ENCODE measurements at regions not wholly inside any gene's neighbourhood (a gene's known extent, or its start where the extent isn't known, plus 50 kb on each side); places are given as distances from the start of the nearest gene placed in this dataset.
"Not testable (repeated sequence)": the region's sequence is repeated elsewhere in the genome, so short reads cannot be mapped to it uniquely, and the experiment has no call there.

DNA sequence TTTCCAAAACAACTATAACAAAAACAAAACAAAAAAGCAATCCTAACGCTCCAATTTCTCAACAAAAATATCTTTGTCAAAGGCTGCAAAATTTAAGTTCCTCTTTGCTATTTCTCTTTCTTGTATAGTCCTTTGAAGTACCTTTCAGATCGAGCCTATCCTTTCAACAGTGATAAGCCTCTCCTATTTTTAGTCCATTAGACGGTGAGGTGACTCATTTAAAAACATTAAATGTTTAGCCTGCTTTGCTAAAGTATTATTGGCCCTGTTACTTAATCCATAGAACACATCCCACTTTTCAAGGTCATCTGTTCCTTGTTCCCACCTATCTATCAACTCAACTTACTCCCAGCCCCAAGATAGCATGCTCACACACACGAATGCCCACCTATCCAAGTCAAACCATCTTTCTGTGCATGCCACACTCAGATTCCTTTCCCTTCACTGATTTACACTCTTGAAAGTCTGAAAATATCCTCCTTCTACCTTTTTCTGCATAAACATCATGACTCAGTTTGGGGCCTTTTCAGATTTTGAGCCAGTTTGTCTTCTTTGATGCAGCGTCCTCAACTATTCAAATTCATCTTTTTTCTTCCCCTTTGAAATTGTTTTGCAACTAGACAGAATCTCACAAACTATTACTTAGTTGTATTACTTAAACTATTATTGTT, 224.9 kb upstream of the TMEM229A start:
- in situ Hi-C loops (cut with HindIII; ENCODE audit: low sequenced_read_pairs): no loop called here

DNA sequence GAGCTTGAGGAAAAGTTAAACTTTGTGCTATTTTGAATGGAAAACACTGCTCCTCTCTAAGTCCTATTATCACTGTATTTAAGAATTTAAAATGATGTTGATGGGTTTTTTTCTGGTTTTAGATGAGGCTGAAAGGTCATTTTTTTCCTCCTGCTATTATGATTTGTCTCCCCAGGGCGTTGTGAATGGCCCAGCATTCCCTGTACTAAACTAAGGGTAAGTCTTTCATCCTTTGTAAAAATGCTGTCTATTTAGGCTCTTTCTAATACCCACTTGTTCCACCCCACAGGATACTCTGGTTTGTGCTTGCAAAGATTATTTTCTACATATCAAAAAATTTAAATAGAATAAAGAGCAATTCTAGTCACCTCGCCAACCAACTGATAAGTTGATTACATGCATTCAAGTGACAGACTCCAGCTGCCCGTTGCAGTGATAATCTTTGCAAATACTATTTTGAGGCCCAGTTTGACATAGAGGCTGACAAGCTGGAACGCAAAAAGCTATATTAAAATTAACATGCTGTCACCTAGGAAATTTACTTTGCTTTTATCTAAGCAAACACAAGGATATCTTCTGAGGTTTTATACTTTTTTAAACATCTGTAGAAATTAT, 222.3 kb upstream of the TMEM229A start:
- in situ Hi-C loops (cut with HindIII; ENCODE audit: low sequenced_read_pairs): no loop called here

DNA sequence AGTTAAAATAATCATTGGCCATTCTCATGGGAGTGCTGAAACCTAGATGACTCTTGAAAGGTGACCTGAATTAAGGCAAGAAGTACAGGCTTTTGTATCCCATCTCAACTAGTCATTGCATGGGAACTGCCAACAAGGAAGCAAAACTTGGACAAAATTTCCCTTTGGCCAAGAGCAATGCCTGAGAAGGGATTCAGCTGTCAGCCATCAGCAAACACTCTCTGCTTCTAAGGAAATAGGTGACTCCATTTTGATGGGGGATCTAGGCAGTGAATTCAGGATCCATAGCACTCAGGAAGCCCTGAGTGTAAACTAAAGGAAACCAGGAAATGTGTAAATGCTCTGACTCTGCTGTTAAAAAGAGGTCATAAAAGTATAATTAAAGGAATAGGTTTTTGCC, 221.5 kb upstream of the TMEM229A start:
- in situ Hi-C loops (cut with HindIII; ENCODE audit: low sequenced_read_pairs): no loop called here

DNA sequence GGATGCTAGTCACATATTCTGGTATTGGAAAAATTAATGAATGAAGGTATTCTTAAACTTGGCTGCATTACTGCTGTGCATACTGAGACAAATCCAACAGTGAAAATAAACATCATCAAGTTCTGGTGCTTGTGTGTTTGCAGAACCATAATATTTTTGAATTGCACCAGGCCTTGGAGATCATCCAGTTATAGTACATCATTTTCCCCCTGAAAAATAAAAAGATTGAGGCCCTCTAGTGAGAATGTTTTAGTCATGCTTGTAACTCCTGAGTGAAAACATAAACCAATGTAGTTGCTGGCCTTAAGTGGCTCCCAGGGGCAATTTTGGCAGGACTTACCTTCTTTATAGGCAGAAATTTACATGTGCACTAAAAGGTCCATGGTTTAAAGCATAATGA, 218.8 kb upstream of the TMEM229A start:
- in situ Hi-C loops (cut with HindIII; ENCODE audit: low sequenced_read_pairs): no loop called here

DNA sequence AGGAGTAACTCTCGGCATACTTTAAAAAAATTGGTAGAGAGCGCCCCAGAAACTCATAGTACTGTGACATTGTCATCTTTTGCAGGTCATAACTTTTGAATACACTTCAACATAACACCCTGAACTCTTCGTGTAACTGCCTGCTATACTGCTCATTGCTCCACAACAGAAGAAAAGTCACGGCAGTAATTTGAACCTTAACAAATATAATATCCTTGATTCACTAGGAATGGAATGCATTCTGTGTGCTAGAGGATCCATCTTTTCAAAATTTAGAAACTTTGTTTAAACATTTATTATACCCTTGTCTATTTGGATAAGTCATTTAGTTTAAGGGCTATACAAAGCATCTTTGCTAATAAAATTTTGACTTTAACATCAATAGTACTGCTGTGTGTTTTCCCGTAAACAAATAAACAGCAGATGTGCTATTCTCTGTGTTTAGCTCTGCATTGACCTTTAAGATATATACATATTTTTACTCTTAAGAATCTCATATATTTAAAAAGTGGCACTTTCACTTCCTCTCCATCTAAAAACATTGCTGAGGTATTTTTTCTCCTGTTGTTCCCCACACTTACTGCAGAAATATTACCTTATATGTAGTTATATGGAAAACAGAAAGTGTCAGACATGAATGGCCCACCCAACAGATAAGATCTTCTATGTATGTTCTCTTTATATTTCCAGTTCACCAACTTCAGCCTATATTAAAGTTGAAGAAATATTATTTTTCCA, 217.6 kb upstream of the TMEM229A start:
- in situ Hi-C loops (cut with HindIII; ENCODE audit: low sequenced_read_pairs): no loop called here

DNA sequence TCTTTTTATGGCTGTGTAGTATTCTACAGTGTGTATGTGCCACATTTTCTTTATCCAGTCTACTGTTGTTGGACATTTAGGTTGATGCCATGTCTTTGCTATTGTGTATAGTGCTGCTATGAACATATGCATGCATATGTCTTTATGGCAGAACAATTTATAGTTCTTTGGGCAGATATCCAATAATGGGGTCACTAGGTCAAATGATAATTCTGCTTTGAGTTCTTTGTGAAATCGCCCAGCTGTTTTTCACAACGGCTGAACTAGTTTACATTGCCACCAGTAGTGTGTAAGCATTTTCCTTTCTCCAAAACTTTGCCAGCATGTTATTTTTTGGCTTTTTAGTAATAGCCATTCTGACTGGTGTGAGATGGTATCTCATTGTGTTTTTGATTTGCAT, 214.8 kb upstream of the TMEM229A start:
- in situ Hi-C loops (cut with HindIII; ENCODE audit: low sequenced_read_pairs): no loop called here

DNA sequence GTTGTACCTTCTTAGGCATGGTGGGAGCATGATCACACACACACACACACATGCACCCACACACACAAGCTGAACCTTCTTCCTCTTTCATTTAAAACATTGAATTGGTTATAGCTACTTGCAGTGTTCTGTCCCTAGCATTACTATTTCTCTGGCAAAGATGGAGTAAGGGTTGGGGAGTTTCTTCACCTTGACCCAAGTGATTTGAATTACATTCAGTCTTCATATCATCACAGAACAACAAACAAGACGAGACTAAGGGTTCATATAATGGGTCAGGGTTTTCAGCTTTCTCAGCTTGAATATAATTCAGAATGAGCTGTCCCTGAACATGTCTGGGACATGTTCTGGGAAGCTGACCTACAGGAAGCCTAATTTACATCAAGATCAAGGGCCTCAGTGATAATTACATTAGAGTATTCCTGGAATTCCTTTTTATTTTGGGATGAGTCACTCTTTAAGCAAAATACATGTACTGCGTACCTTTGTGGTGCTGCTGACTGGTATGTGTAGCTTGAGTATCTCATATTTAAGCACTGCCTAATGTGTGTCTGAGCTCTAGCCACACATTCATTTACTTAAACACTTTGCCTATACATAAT, 213.5 kb upstream of the TMEM229A start:
- in situ Hi-C loops (cut with HindIII; ENCODE audit: low sequenced_read_pairs): no loop called here

DNA sequence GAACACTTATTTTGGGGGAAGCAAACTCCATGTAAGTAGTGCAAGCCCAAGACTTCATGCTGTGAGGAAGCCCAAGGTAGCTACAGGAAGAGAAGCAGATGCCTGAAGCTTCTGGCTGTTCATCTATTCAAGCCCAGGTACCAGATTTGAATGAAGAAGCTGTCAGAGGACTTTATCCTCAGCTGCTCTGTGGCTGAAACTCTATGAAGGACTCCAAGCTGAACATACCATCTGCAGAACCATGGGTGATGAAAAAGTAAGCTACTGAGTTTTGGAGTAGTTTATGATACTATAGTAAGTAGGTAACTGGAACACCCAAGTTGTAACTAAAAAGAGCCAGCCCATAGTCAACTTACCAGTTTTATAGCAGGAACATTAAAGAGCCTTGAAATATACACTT, 211.6 kb upstream of the TMEM229A start:
- in situ Hi-C loops (cut with HindIII; ENCODE audit: low sequenced_read_pairs): not testable (repeated sequence)

DNA sequence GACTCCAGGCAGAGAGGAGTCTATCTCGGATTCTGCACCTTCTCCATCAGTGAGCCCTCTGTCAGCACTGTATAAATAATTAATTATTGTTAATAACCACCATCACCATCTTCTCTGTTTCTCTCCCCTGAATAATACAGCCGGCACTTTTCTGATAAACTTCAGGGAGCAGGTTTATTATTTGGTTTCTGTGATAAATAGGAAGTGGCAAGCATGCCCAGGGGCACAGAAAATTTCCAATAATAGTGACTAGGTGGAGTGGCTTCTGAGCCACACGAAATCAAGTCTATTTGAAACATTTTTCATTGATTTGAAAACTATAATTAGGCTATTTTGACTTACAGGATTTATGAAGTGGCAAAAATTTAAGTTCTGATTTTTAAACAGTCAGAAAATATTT, 186.8 kb upstream of the TMEM229A start:
- in situ Hi-C loops (cut with HindIII; ENCODE audit: low sequenced_read_pairs): no loop called here

DNA sequence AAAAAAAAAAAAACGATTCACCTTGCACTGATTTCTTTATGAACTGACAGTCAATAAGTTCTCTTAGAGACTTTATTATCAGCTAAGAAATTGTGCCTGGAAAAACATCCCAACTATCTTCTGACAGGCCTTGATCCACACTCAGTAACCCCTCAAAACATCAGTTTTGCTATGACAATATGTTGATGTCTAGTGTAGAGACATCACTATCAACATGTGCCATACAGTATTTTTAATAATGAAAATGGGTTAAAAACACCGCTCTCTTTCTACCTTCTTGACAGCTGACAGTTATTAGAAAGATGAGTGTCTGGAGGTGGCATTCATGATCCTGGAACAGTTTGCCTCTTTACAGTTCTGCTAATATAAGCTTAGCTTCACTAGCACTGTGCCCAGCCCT, 175.8 kb upstream of the TMEM229A start:
- in situ Hi-C loops (cut with HindIII; ENCODE audit: low sequenced_read_pairs): no loop called here

DNA sequence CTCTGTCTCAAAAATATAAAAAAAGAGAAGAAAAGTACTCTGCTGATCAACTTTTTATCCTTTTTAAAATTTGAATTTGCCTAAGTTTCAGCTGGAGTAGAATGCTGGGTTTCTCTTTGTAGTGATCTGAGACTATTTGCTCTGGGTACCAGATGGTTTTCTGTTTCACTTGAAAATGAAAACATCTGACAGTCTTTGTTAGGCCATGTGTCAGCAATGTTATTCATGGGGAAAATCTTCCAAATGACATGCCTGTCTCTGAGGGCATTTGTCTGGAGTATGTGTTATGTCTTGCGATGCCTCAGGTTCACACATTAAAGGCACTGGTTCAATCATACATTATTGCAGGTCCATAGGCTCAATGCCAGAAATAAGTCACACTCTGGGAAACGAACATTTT, 175.3 kb upstream of the TMEM229A start:
- in situ Hi-C loops (cut with HindIII; ENCODE audit: low sequenced_read_pairs): no loop called here

DNA sequence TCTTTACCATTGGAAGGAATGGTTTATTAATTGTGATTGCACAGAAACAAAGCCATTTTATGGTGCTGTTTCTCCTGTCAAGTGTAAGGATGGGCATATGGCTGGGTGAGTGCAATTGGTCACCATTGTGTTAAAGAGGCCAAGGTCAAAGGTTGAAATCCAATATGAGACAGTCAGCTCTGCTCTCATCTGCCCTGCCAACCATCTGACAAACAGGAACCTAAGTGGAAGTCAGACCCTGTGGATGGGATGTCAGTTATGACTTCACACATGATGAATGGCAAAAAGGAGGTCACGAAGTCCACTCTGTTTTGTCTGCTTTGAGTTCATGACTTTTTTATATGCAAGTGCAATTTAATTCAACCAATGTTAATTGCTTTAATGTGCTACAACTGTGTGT, 172.7 kb upstream of the TMEM229A start:
- in situ Hi-C loops (cut with HindIII; ENCODE audit: low sequenced_read_pairs): no loop called here

DNA sequence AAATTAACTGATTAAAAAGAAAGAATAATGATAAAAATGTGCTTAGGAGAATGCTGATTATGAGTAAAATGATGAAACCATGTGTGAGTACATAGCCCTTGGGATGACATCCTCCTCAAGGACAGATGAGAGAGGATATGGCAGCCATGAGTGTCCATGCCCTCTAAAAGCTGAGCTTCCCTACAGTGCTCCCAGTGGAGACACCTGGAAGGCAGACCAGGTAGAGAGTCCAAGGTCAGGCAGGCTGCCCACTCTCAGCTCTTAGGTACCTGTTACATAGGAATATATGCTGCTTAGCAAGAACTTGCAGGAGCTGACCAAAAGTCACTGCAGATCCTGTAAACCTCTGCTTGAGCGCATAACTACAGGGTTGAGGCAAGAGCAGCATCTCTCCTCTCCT, 169.7 kb upstream of the TMEM229A start:
- in situ Hi-C loops (cut with HindIII; ENCODE audit: low sequenced_read_pairs): no loop called here

DNA sequence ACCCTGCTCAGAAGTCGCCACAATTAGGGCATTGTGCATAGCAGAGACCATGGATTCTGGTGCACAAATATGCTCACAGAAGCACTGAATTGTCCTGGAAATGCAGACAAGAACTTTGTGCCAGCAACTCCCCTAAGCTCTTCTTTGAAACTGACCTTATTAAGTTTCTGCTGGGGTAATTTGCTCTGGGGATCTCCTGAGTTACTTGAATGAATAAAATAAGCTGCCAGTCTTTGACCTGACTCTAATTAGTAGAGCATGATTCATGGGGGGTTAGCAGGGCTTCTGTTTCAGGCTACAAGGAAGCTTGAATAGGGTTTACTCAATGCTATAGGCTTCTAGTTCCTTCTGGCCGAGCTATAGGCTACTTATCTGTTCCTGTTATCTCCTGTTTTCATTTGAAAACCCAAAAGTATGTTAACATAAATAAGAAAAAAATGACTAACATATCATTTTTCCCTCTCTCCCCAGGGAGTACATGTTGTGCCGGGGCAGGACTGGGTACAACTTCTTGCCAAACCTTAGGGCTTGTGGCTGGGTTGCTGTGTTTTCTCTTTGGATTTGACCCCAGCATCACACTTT, 169.0 kb upstream of the TMEM229A start:
- in situ Hi-C loops (cut with HindIII; ENCODE audit: low sequenced_read_pairs): no loop called here

DNA sequence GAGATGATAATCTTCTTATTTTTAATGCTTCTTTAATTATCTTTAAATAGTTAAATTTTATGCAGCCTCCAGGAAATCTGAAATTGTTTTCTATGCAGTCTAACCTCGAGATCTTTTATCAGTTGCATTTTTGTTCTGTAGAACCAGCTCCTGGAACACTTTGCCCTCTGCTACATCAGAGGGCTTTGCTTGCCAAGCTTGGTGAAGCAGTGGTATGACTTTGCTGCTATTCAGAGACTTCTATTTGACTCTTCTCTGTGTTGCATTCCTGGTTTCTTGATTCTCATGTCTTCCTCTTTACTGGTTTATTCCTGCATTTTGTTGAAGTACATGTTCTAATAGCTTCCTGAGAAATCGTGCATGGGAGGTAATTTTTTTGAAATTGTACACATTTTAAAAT, 163.7 kb upstream of the TMEM229A start:
- in situ Hi-C loops (cut with HindIII; ENCODE audit: low sequenced_read_pairs): no loop called here

DNA sequence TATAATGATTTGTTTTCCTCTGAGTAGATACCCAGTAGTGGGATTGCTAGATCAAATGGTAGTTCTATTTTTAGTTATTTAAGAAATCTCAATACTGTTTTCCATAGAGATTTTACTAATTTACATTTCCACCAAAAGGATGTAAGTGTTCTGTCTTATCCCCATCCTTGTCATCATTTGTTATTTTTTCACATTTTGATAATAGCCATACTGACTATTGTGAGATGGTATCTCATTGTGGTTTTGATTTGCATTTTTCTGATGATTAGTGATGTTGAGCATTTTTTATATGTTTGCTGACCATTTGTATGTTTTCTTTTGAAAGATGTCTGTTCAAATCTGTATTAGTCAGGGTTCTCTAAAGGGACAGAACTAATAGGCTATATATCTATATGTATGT, 160.0 kb upstream of the TMEM229A start:
- in situ Hi-C loops (cut with HindIII; ENCODE audit: low sequenced_read_pairs): no loop called here

DNA sequence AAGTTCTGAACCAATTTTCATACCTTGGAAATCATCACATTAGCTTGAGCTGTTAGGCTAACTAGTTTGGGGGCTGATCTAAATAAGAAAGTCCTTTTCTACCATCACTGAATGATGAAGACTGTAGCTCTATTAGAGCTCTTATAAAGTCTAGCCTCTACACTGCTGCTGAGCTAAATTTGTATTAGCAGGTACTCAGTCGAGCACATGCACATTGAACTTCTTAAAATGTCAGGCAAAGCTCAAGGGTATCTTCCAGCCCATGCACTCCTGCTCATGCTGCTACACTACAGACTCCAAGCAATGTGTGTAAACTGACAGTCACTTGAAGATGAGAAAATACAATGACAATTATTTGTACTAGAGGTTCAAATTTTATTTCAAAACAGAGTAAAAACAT, 158.8 kb upstream of the TMEM229A start:
- in situ Hi-C loops (cut with HindIII; ENCODE audit: low sequenced_read_pairs): no loop called here

DNA sequence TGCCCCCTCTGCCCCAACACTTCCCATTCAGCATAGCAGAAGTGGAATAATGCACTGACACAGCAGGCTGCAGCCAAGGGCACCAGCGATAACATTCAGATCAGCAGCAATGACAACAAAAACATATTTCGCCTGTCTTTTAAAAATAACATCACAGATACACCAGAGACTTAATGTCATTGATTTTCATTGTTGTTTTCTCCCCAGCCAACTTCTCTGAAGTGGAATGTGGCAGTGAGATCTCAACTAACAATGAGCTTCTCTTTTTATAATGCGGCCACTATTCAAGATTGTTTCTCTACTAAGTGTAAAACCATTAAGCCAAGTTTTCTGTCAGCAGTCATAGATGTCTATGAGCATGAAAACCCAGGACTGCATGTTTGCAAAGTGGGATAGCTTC, 158.2 kb upstream of the TMEM229A start:
- in situ Hi-C loops (cut with HindIII; ENCODE audit: low sequenced_read_pairs): no loop called here

DNA sequence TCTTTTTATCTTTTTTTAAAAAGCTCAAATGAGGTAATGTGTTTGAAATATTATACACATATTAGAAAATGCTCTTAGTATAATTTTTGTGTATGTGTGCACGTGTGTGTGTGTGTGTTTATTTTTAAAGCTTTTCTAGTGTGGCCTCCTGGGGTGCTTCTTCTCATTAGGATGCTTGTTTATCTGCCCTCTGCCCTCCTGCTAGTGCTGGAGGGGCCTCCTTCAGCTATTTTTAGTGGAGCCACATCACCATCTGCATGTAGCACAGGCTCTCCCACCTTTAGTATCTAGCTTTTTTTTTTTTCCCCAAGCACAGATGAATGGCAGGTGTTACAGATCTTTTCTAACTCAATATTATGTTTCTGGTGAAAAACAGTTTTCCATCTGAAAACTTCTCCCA, 155.7 kb upstream of the TMEM229A start:
- in situ Hi-C loops (cut with HindIII; ENCODE audit: low sequenced_read_pairs): no loop called here

DNA sequence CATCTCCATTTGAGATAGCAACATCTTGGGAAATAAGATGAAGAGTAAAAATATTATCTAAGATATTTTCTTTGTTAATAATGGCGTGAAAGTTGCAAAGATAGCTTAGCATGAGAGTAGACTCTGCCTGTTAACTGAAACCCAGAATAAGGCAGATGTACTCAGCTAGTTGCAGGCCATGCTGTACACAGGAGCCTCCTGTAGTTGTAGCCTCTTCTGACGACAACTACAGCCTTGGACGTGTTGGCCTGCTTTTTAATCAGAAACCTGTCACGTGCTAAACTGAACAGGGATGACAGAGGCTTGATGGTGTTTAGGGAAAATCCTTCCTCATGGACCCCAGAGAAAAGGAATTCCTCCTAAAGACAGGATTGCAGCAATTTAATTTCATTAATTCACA, 155.1 kb upstream of the TMEM229A start:
- in situ Hi-C loops (cut with HindIII; ENCODE audit: low sequenced_read_pairs): no loop called here

DNA sequence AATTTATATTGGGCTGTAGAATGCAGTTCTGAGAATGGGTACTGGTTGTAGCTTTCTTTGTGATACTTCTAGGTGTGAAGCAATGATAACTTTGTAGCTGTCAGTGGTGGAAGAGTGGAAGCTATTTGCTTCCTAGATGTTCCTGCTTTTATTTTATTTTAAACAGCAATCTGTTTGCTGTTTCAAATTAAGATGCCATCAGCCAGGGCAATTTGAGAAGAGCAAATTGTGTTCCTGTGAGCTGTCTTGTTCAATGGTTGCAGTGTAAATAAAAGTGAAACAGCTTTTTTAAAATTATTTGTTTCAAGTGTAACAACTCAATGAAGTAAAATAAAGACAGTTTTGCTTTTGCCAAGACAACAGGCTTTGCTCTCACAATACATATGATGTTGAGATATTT, 150.8 kb upstream of the TMEM229A start:
- in situ Hi-C loops (cut with HindIII; ENCODE audit: low sequenced_read_pairs): no loop called here

DNA sequence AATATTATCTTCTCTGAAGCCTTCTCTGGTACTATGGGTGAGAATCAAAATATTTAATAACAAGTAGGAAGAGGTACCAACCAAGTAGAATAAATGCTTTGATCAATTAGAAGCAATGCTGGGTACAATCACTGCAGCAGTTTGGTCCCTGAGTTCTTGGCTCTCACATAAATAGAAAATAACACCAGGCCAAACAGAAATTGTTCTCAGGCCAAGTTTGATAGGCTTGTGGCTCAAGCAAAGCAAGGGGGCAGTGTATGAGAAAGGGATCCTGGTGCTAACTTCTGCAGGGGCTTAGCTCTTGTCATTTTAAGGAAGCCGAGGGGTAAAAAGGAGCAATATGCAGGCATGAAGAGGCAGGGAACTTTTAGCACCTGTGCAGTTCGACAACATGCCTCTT, 146.8 kb upstream of the TMEM229A start:
- in situ Hi-C loops (cut with HindIII; ENCODE audit: low sequenced_read_pairs): no loop called here
